Stimulated activated CD4-positive, alpha-beta T cell treated with anti-CD3 and anti-CD28 coated beads, TNF-alpha, amount 100 ng/mL, for 48 hours (primary cell): ENCODE measurements at regions not wholly inside any gene's neighbourhood (a gene's known extent, or its start where the extent isn't known, plus 50 kb on each side); places are given as distances from the start of the nearest gene placed in this dataset.

Experiments used
- DNase-seq, 3 donors: peaks; one replicate each; pipeline ENCODE4 v3.0.0-alpha.2; 2020; ENCODE audit warnings: low read depth in 3 of 3

DNA sequence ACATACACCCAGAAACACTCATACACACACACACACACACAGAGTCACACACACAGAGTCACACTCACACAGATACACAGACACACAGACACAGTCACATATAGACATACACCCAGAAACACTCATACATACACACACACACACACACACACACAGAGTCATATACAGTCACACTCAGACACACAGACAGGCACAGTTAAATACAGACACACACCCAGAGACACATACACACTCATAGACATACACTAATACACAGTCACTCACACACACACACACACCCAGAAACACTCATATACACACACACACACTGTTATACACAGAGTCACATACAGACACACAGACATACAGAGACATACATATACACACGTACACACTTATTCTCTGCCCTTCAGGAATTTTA, 250.9 kb downstream of the QKI start:
- no peak for DNase-seq

DNA sequence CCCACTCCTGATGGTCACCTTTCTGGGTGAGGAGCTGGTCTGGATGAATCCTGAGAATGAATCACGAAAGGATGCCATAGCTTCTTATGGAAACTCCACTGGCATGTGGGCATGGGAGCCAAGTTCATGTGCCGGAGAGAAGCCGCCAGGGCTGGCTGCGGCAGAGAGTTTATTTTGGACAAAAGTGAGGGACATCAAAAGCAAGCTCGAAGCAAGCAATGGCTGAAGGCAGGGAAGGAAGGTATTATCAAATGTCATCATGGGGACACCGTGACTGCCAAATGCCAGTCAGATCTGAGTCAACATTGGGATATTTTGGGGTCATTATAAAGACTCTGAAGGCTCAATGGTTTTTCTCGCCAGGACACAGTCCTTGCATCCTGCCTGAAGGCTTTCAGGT, 249.1 kb downstream of the QKI start:
- no peak for DNase-seq

DNA sequence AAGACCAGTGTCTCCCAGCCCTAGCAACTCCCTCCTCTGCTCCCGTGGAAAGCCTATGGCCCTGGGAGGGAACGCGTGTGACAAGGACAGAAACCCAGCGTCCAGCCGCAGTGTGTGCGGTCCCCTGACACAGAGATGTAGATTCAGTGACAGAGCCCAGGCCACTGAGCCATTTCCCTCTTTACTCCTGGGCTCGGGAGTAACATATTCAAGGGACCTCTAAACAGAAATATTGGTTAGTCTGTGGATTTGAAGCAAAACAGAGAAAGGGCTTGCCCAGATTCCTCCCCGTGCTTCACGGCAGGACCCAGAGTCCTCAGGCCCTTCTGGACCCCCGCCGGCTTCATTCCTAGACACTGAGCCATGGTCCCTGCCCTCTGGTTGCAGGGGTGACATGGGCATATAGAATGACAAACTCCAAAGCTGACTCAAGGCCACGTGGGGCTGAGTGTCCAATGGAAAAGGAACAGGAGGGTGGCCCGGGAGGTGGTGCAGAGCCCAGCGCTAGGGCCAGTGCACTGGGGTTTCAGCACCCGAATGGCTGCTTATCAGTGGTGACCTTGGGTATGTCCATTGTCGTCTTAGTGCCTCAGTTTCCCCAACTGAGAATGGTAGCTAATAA, 248.2 kb downstream of the QKI start:
- no peak for DNase-seq

DNA sequence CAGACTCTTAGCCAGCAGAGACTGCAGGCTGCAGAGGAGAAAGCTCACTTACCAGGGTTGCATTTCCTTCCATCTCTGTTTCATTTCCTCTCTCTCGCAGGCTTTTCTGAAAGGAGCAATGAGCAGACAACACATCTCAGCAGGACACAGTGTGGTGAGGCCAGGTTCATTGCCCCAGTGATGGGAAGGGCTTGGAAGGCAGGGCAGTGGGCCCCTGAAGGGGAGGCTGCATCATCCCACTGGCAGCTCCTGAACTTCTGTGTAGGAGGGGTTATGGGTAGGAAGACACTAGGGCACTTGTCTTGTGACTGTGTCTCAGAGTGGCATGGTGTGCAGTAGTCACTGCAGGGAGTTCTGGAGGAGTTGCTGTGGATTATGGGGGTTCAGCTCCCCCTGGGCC, 246.8 kb downstream of the QKI start:
- DNase-seq = no peak

DNA sequence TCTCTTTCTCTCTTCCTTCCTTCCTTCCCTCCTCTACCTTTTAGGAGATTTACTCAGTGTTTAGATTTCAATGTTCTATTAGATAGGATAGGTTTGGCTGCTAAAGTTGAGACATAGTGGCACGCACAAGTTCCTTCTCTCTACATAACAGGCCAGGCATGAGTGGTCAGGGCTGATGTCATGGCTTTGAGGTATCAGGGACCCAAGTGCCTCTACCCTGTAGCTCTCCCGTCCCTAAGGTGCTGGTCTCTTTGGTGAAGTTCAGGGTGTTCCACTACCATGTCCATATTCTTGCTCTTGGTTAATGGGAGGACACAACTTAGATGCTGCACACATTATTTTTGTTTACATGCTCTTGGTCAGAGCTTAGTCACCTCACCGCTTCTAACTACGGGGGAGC, 245.3 kb downstream of the QKI start:
- no peak for DNase-seq

DNA sequence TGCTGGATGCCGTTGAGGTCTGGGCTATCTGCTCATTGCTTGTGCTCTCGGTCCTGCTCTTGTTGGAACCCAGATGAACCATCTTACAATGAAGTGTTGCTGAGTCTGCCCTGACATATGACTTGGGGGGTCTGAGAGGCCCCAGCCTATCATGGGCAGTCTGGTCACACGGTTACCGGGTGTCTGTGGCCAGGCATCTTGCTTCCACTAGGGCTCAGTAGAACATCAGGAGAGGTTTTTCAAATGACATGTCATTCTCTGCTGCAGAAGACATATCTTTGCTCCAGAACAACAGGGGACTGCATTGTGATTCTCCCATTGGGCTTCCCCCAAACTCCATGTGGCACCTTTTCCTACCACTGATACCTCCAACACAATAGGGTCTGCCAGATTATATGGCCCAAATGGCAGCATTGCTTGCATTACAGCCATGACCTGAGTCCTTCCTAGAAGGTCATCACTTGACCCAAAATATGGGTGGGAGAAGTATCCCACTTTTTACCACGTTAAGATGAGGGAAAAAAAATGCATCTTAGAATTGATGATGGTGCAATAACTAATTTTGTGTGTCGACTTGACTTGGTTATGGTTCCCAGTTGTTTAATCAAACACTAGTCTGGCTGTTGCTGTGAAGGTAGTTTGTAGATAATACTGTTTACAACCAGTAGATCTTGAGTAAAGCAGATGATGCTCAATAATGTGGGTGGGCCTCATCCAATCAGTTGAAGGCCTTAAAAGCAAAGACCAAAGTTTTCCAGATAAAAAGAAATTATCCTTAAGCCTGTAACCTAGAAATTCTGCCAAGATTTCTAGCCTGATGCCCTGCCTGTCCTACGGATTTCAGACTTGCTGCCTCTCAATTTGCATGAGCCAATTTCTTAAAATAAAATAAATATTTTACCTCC, 241.0 kb downstream of the QKI start:
- no peak for DNase-seq

DNA sequence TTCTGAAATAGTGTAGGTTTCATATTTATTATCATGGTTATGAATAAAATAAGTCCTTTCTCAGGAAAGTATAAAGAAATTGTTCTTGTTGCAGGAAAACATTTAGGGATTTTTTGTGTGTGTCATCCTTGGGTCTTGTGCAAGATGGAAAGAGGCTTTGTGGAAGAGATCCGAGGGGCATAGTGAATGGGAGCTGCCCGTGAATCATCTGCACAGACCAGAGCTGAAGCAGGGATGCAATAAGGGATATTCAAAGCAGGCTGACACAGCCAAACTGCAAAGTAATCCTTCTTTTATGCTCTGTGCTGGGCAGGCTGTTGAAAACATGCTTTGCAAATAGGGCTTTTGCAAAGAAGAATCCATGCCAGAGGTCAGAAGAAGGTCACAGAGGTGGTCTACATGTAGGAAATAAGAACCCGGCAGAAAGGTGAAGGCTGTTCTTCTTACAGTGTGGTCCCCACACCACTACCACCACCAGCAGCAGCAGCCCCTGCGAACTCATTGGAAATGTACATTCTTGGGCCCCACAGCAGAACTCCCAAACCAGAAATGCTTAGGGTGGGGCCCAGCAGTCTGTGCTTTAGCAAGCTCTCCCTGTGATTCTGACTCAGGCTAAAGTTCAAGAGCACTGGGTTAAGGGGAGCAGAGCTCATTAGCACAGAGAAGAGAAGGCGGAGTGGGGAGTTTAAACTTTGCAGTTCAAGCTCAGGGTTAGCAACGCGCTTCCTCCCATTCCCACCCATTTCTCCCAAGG, 237.6 kb downstream of the QKI start:
- DNase-seq = no peak

DNA sequence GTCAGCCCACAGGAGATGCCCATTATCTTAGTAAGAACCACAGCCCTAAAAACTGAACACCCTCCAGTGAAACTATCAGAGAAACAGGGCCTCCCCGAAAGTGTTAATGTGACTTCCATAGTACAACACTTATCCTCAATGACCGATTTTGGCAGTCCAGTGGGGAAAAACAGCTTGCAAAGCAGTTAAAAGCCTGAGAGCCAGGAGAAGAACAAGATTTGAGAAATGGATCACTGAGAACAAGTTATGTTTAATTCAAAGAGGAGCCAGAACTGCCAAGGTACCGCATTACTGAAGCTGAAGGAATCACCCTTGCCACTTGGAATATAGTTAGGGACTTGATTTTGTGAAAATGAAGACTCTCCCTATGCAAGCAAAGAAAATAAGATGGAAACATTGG, 236.9 kb downstream of the QKI start:
- no peak for DNase-seq

DNA sequence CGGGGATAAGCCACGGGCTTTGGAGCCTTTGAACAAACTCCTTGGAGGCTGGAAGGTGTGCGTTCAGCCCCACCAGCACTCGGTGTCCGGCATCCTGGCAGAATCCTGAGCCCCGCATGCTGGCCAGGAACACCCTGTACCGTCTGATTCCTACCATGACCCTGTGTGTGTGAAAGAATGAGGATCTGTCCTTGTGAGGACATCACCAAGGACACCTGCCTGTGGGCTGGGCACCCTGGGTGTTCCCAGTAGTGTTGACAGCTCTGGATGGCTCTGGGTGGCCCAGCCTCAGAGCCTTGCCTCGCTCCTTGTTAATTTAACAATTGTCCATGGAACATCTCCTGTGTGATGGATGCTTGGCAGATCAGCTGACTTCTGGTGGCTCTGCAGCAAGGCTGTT, 234.3 kb downstream of the QKI start:
- no peak for DNase-seq

DNA sequence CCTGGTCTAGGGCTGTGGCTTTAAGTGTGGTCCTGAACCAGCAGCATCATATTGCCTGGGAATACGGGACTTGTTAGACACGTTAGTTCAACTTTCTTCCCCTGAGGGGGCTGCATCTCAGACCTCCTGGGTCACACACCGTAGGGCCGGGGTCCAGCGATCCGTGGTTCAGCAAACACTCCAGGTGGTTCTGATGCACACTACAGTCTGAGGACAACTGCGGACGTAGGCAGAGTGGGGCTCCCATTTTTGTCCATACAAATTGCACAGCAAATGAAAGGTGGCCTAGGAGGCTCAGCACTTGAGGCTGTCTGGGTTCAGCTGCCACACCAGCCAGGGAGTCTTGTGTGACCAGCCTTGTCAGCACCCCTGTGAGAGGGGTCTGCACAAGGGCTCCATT, 233.1 kb downstream of the QKI start:
- DNase-seq = no peak

DNA sequence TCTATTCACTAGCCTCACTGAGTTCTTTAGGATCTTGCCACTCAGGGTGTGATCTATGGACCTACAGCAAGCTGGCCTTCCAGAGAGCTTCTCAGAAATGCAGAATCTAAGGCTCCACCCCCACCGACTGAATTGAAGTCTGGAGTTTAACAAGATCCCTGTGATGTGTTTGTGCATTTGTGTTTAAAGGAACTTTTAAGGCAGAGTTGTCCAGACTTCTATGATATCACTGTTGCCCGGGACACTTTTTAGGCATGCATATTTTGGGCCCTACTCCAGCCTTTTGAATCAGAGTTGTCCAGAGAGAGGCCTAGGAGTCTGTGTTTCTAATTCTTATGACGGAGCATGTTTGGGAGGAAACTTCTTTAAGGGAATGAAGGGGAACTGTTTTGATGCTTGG, 232.3 kb downstream of the QKI start:
- no peak for DNase-seq

DNA sequence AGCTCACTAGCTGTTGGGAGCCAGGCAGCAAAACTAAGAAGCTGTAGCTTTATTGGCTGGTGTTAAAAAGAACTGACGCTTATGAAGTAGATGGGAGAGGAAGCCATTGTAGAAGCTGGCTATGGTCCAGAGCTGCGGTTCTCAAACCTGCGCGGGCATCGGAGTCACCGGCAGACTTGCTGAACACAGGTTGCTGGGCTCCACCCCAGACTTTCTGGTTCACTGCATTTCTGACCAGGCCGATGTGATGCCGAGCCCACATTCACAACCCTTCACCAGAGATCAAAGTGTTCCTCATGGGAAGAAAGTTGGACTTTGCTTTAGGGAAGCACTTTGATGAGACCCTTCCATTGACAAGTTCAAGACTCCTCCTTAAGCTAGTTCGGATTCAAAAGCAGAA, 231.6 kb downstream of the QKI start:
- no peak for DNase-seq

DNA sequence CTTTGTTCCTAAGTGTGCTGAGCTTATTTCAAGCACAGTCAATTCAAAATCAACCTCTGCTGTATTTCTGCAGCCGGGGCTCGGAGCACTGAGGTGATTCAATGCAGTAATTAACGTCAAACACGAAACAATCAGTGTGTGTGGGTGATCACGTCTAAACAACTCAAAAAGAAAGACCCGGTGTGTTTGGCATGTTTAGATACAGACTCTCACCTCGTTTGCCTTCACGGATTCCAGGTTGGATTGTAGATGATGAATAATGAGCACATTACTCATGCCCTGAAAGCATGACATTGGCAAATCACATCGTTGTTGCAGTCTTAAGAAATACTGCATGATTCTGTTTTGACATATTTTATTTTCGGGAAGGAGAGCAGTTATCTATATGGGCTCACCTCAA, 231.0 kb downstream of the QKI start:
- DNase-seq = no peak

DNA sequence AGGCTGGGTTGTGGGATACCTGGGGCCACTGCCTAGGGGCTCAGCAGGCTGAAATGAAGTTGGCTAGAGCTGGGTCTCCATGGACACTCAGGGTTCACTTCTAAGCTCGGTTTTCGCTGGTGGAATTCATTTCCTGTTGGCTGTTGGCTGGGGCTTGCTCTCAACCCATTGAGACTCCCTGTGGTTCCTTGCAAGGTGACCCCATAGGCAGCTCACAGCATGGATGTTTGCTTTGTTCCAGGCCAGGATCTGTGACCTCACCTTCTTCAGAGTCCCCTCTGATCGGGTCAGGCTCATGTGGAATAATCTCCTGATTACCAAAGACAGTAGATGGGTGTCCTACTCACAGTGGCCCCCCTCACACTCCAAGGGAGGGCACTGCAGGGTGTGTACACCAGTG, 229.3 kb downstream of the QKI start:
- no peak for DNase-seq

DNA sequence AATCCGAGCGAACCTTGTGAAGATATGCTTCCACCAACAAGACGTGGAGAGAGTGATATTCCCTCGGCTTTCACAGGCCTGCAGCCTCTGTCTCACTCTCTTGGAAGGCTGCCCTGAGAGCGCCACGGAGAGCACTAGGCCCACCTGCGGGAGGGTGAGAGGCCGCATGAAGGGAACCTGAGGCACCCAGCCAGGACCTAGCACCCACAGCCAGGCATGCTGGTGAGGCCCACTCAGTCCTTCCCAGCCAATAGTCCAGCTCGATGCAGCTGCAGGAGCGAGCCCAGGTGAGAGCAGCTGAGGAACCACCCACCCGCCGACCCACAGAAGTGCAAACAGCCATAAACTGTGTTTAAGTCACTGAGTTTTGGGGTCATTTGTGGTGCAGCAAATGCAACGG, 227.2 kb downstream of the QKI start:
- no peak for DNase-seq

DNA sequence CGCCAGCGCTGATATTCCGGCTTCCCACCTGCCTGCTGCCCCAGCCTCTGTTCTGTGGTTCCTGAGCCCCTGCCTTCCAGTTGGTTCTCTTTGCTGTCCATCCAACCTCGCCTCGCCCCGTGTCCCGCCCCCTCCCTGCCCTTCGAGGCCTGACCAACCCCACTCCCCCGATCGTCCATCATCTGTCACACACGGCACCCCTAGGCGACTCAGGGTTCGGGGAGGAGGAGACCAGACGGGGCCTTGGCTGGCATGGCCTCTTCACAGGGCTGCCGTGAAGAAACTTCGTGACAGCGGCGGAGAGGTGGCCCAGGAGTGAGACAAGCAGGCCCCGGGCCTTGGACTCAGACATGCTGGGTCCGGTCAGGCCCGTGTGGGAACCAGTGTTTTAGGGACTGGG, 226.1 kb downstream of the QKI start:
- no peak for DNase-seq

DNA sequence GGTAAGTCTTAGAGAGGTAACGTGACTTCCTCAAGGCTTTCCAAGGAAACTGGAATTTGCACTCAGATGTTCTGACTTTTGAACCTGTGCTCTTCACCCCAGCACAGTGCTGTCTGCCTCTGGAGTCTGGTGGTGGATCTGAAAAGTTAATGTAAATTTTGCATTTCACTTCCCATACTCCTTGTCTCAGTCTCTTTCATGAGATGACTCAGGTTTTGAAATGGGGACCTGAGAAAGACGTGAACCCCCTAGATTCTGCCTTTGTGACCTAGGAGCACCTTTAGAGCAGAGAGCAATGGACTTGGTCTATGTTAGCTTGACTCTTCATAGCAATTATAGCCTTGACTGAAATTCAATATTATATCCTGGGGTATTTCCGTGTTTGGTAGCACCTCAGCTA, 223.0 kb downstream of the QKI start:
- no peak for DNase-seq

DNA sequence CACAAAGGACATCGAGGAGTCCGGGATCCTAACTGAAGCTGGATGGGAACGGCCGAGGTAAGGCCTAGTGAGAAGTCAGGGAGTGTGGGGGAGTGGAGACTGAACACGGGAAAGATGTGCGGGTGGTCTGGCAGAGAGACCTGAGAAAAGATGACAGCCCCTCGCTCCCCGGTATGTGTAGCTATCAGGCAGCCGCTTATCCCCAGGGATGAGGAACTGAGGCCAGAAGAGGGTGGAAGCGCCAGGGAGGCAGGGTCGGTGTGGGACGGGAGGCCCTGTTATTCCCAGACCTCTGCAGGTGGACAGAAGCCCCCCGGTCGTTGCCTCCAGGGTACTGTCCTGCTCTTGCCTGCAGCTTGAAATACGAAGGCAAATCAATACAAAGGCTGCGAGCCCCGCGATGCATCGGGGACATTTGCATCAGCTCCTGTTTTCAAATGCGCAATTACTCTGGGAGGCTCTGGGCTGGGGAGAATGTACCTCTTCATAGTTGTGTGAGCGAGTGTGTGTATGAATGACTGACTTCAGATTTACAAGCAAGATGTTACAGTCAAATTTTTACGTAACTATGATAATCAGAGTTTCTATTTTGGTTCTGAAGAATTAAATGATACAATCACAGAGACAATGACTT, 221.3 kb downstream of the QKI start:
- DNase-seq = no peak

DNA sequence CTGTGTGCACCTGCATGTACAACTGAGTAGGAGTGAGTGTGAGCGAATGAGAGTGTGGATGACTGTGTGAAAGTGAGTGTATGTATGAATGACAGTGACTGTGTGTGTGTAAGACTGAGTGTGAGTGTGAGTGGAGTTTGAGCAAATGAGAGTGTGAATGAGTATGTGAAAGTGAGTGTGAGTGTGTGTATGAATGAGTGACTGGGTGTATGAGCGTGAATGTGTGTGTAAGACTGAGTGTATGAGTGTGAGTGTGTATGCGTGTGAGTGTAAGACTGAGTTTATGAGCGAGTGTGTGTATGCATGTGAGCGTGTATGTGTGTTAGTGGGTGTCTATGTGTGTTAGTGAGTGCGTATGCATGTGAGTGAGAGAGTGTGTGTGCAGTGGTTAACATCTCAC, 220.8 kb downstream of the QKI start:
- no peak for DNase-seq

DNA sequence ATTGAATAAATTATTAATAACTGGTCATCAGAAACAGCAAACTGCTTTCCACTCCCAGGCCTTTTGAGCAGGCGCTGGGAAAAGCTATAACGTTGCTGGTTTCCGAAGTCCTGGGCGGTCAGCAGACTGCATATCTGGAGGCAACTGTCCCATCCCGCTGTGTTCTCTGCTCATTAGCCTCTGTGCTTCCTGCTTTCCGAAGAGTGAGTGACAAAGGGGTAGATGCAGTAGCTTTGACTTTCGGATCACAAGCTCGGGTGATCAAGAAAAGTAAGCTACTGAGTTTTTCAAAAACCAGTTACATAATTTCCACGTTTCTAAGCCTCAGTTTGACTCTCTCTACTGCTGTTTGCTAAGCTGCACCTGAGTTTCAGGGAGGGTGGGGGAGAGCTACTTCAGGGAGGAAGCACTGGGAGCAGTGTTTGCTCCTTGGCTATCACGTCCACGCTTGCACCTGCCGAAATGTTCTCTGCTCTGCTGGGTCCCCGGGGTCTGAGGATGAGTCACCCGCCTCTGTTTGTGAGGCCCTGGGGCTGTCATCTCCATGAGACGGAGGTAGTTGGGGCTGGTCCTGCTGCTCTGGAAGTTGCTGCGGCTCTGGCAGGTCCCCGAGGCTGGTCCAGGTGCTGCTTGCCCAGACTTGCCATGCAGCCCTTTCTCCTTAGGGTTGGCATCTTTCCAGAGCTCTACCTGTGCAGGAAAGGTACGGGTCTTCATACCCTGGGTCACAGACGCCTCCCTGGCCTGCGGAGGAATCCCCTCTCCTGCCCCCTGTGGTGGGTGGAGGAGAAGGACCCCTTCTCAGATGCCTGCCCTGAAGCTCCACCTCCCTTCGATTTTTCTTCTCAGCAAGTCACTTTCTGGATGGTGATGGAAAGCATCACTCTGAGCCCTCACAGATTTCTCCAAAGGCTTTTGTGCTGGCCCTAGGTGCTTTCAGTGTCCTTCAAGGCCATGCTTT, 220.0 kb downstream of the QKI start:
- no peak for DNase-seq

DNA sequence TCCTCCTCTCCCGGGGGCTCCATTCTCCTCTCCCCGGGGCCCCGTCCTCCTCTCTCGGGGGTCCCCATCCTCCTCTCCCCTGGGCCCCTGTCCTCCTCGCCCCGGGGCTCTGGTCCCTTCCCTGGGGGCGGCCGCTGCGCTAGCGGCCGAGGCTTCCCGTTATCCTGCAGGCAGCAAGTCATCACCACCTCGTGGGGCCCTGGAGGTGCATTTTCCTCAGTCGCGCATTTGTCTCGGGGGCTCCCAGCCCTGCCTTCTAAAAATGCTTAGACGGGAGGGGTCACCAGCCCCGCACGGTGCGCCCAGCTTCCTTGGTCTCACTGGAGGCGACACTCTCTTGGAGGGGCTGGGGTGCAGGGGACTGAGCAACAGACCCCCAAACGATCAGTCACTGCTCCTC, 216.5 kb downstream of the QKI start:
- DNase-seq = no peak
